ENCODE measurements at regions not wholly inside any gene's neighbourhood (a gene's known extent, or its start where the extent isn't known, plus 50 kb on each side); places are given as distances from the start of the nearest gene placed in this dataset.
A peak's percentile ranks its signal among the peaks of the same experiment; 100 is the strongest.

GRCh38 chr6:227812-228338 is 64.4 kb upstream of the DUSP22 start:
- DNase-seq (ENCODE audit: low read depth) = peak; percentile 95
- TF ChIP-seq CTCF (IDR thresholded peaks at IDR 0.05; ENCODE audit: insufficient read depth, low read depth, low read length, missing control alignments) = no peak
- H3K4me3 ChIP-seq (ENCODE audit: low read depth, low read length) = peak overlapping the region; percentile 2; the same call in 1 of the 2 replicates

GRCh38 chr6:228881-229651 is 63.2 kb upstream of the DUSP22 start:
- H3K4me3 ChIP-seq (ENCODE audit: low read depth, low read length) = peak overlapping the region; percentile 29
- no peak for TF ChIP-seq CTCF (IDR thresholded peaks at IDR 0.05; ENCODE audit: insufficient read depth, low read depth, low read length, missing control alignments)
- DNase-seq (ENCODE audit: low read depth) = peak; percentile 97

- H3K4me3 ChIP-seq (ENCODE audit: low read depth, low read length) = no peak overlapping the region
- DNase-seq (ENCODE audit: low read depth) = peak; percentile 93
- TF ChIP-seq CTCF (IDR thresholded peaks at IDR 0.05; ENCODE audit: insufficient read depth, low read depth, low read length, missing control alignments) = no peak
Measured at GRCh38 chr6:231779-232178, 60.5 kb upstream of the DUSP22 start.

GRCh38 chr6:232982-233640 is 59.2 kb upstream of the DUSP22 start:
- no peak for DNase-seq (ENCODE audit: low read depth)
- no peak for TF ChIP-seq CTCF (IDR thresholded peaks at IDR 0.05; ENCODE audit: insufficient read depth, low read depth, low read length, missing control alignments)

GRCh38 chr6:234706-235372 is 57.4 kb upstream of the DUSP22 start:
- no peak for DNase-seq (ENCODE audit: low read depth)

More at GRCh38 chr6:232982-233640, 59.2 kb upstream of the DUSP22 start:
- no peak overlapping the region for H3K4me3 ChIP-seq (ENCODE audit: low read depth, low read length)

More at GRCh38 chr6:234706-235372, 57.4 kb upstream of the DUSP22 start:
- TF ChIP-seq CTCF (IDR thresholded peaks at IDR 0.05; ENCODE audit: insufficient read depth, low read depth, low read length, missing control alignments) = no peak
- no peak overlapping the region for H3K4me3 ChIP-seq (ENCODE audit: low read depth, low read length)

Data from GM12865 (cell line).